ENCODE measurements at regions not wholly inside any gene's neighbourhood (a gene's known extent, or its start where the extent isn't known, plus 50 kb on each side); places are given as distances from the start of the nearest gene placed in this dataset.

DNA sequence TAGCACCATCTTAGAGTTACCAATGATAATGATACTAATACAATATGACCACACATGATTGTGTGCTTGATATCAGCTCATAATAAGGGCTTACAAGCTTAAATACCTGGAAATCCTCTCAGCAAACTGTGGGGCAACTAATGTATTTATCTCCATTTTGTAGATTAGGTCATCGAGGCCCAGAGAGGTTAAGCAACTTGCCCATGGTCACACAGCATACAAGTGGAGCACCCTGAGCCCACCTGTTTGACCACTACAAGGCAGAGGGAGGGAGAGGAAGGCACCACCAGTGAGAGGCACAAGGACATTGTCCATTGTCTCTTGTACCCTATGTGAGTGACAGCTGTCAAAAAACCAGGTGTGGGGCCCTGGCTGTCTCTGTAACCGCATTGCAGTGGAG is 123.7 kb downstream of the MIAT start:
- TF ChIP-seq, protein P1, sequence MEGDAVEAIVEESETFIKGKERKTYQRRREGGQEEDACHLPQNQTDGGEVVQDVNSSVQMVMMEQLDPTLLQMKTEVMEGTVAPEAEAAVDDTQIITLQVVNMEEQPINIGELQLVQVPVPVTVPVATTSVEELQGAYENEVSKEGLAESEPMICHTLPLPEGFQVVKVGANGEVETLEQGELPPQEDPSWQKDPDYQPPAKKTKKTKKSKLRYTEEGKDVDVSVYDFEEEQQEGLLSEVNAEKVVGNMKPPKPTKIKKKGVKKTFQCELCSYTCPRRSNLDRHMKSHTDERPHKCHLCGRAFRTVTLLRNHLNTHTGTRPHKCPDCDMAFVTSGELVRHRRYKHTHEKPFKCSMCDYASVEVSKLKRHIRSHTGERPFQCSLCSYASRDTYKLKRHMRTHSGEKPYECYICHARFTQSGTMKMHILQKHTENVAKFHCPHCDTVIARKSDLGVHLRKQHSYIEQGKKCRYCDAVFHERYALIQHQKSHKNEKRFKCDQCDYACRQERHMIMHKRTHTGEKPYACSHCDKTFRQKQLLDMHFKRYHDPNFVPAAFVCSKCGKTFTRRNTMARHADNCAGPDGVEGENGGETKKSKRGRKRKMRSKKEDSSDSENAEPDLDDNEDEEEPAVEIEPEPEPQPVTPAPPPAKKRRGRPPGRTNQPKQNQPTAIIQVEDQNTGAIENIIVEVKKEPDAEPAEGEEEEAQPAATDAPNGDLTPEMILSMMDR (IDR thresholded peaks at IDR 0.05; ENCODE audit: insufficient read depth, low read length, poor library complexity, severe bottlenecking) = no peak
- no peak for DNase-seq (ENCODE audit: low read depth)
- no peaks in the 10 kb centered on the region for H3K36me3 ChIP-seq (ENCODE audit: control insufficient read depth, insufficient read depth, low read length)
- no peak overlapping the region for H3K4me3 ChIP-seq (ENCODE audit: low read depth, low read length)
- H3K27me3 ChIP-seq (ENCODE audit: control insufficient read depth, insufficient read depth, low read length) = no peaks in the 10 kb centered on the region

DNA sequence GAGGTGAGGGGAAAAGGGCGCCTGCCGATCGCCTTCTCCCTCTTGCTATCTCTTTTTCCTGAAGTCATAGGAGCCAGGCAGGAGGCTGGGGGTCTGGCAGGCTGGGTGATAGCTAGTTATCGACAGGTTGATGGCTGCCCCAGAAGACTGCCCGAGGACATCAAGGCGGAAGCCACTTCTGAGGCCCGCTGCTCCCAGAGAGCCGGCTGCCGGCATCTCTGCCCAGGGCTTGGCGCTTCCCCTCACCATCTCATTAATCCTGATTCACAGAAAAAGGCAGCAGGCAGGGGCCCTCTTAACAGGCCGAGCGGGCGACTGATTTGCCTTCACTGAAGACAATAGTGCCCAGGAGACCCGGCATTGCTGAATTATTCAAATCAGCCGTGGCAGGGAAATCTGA is 124.2 kb downstream of the MIAT start:
- Histone ChIP-seq H3K27me3 (ENCODE audit: control insufficient read depth, insufficient read depth, low read length) (no peaks in the 10 kb centered on the region), H3K4me3 (ENCODE audit: low read depth, low read length) (no peak overlapping the region), H3K36me3 (ENCODE audit: control insufficient read depth, insufficient read depth, low read length) (no peaks in the 10 kb centered on the region)
- TF ChIP-seq, protein P1 (IDR thresholded peaks at IDR 0.05; ENCODE audit: insufficient read depth, low read length, poor library complexity, severe bottlenecking) = no peak
- DNase-seq (ENCODE audit: low read depth) = no peak

DNA sequence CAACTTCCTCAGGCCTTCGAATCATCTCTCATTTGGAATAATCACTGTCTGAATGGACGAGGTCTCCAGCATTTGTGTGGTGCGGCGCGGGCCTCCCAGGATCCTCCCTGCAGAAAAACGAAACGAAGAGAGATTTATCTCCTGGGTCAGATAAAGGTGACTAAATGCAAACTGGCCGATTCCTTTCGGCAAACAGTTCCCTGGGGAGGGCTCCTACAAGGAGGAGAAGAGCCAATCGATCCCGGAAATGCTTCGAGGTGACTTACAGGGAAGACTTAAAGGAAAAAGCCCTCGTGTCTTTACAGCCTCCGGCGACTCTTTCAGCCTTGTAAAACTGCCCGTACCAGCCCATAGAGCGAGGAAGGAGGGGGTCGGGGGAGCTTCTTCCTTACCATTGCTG is 126.5 kb downstream of the MIAT start:
- Histone ChIP-seq H3K27me3 (ENCODE audit: control insufficient read depth, insufficient read depth, low read length) (no peaks in the 10 kb centered on the region), H3K36me3 (ENCODE audit: control insufficient read depth, insufficient read depth, low read length) (no peaks in the 10 kb centered on the region), H3K4me3 (ENCODE audit: low read depth, low read length) (no peak overlapping the region)
- TF ChIP-seq, protein P1 (IDR thresholded peaks at IDR 0.05; ENCODE audit: insufficient read depth, low read length, poor library complexity, severe bottlenecking) = no peak
- DNase-seq (ENCODE audit: low read depth) = no peak

DNA sequence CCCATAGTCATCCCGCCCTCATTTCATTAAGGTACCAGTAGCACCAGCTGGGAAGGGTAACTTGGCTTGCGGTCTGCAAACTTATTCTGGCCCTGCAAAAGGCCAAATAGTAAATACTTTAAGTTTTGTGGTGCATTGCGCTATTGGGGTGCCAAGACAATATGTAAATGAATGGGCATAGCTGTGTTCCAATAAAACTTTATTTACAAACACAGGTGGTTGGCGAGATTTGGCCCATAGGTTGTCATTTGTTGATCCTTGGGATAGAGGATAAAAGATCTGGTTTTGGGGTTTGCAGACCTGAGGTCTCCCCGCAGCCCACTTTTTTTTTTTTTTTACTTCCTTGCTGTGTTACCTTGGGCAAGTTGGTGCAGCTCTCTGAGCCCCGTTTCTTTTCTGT is 127.4 kb downstream of the MIAT start:
- no peaks in the 10 kb centered on the region for H3K27me3 ChIP-seq (ENCODE audit: control insufficient read depth, insufficient read depth, low read length)
- TF ChIP-seq, protein P1 (IDR thresholded peaks at IDR 0.05; ENCODE audit: insufficient read depth, low read length, poor library complexity, severe bottlenecking) = no peak
- no peak overlapping the region for H3K4me3 ChIP-seq (ENCODE audit: low read depth, low read length)
- DNase-seq (ENCODE audit: low read depth) = no peak
- no peaks in the 10 kb centered on the region for H3K36me3 ChIP-seq (ENCODE audit: control insufficient read depth, insufficient read depth, low read length)

DNA sequence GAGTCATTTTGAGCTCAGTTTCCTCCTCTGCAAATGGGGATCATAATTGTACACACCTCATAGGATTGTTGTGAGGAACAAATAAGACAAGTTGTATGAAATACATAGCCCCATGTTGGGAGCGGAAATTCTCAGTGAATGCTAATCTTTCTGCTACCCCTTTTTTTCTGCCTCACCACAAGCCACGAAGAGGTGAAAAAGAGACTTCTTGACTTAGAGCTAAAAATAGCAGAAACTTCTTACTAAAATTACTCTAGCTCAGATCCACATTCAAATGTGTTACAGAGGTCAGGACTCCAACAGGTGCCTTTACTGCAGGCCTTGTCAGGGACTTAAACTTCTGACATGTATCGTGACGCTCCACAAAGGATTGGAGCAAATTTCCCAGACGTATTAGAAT is 128.5 kb downstream of the MIAT start:
- H3K27me3 ChIP-seq (ENCODE audit: control insufficient read depth, insufficient read depth, low read length) = no peaks in the 10 kb centered on the region
- no peaks in the 10 kb centered on the region for H3K36me3 ChIP-seq (ENCODE audit: control insufficient read depth, insufficient read depth, low read length)
- TF ChIP-seq, protein P1 (IDR thresholded peaks at IDR 0.05; ENCODE audit: insufficient read depth, low read length, poor library complexity, severe bottlenecking) = no peak
- no peak for DNase-seq (ENCODE audit: low read depth)
- H3K4me3 ChIP-seq (ENCODE audit: low read depth, low read length) = no peak overlapping the region

DNA sequence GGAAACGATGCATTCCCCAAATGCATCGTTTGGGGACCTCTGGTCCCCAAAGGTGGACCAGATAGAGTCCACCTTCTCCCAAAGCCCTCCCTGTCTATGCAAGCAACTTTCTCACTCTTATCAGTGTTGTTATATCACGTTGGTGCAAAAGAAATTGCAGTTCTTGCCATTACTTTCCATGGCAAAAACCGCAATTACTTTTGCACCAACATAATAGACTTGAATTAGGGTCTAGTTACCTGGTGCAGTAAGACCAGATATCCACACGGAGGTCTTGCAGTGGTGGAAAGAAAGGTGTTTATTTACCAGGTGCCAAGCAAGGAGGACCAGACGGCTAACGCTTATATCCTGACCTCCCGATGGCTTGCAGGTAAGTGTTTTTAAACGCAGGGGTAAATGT is 129.0 kb downstream of the MIAT start:
- H3K27me3 ChIP-seq (ENCODE audit: control insufficient read depth, insufficient read depth, low read length) = no peaks in the 10 kb centered on the region
- no peak overlapping the region for H3K4me3 ChIP-seq (ENCODE audit: low read depth, low read length)
- TF ChIP-seq, protein P1 (IDR thresholded peaks at IDR 0.05; ENCODE audit: insufficient read depth, low read length, poor library complexity, severe bottlenecking) = no peak
- no peak for DNase-seq (ENCODE audit: low read depth)
- H3K36me3 ChIP-seq (ENCODE audit: control insufficient read depth, insufficient read depth, low read length) = no peaks in the 10 kb centered on the region

All from kidney epithelial cell (primary cell).